ENCODE measurements at regions not wholly inside any gene's neighbourhood (a gene's known extent, or its start where the extent isn't known, plus 50 kb on each side); places are given as distances from the start of the nearest gene placed in this dataset.

- TF ChIP-seq EZH2 (IDR thresholded peaks at IDR 0.05; ENCODE audit: low read depth, low read length, severe bottlenecking): no peak
- no peak for TF ChIP-seq CTCF (IDR thresholded peaks at IDR 0.05; ENCODE audit: control extremely low read depth in 1 of 3, insufficient read depth in 1 of 3, low read depth in 1 of 3, low read length in 3 of 3)
- TF ChIP-seq MAX (IDR thresholded peaks at IDR 0.05): no peak
- no peak for TF ChIP-seq EP300 (IDR thresholded peaks at IDR 0.05; ENCODE audit: borderline replicate concordance in 1 of 2, low read depth in 2 of 2, low read length in 2 of 2)
- TF ChIP-seq HDAC2 (IDR thresholded peaks at IDR 0.05; ENCODE audit: borderline replicate concordance in 1 of 2, low read depth in 2 of 2, low read length in 2 of 2): no peak
Measured at GRCh38 chr11:79990141-79990540, 549.3 kb upstream of the TENM4 start.

Data from H1 (cell line).